Astrocyte of the spinal cord (primary cell): ENCODE measurements at regions not wholly inside any gene's neighbourhood (a gene's known extent, or its start where the extent isn't known, plus 50 kb on each side); places are given as distances from the start of the nearest gene placed in this dataset.
A peak's percentile ranks its signal among the peaks of the same experiment; 100 is the strongest.

Experiments
- DNase-seq: peaks from one replicate; pipeline ENCODE4 v3.0.0; 2011; ENCODE audit warnings: low read depth, low spot score
- H3K4me3 ChIP-seq: 2 replicates; pipeline ENCODE4 v1.5.1; 2011; ENCODE audit warnings: low read depth, mild to moderate bottlenecking, low read length, moderate library complexity
- in situ Hi-C: cut with HindIII; loops from 2 replicates; pipeline ENCODE4 v1.10.0; 2017; ENCODE audit warnings: low sequenced_read_pairs
- TF ChIP-seq, protein P1 (sequence below): IDR thresholded peaks from 2 replicates; pipeline ENCODE4 v1.5.1; 2012; ENCODE audit warnings: low read depth, mild to moderate bottlenecking, low read length, inconsistent platforms

DNA sequence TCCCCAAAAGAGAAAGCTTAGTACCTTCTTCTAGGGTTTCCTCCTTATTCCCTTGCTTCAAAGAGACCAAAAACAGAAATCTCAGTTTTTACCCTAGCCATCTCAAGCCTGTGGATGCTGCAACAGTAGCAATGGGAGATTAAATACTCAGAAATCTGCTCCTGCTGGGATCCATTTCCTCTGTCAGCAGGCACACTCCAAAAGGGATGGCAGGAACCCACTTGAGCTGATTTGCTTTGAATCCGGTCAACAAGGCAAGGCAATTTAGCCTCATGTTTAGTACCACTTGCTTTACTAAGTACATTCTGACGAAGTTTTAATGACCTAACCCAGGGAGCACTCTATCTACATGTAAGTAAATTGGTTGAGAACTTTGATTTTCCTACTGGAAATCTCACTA lies 590.0 kb upstream of the ADAMTS9 start:
- no peak for DNase-seq
- in situ Hi-C loops = no loop called here
- no peak overlapping the region for H3K4me3 ChIP-seq
- TF ChIP-seq, protein P1, sequence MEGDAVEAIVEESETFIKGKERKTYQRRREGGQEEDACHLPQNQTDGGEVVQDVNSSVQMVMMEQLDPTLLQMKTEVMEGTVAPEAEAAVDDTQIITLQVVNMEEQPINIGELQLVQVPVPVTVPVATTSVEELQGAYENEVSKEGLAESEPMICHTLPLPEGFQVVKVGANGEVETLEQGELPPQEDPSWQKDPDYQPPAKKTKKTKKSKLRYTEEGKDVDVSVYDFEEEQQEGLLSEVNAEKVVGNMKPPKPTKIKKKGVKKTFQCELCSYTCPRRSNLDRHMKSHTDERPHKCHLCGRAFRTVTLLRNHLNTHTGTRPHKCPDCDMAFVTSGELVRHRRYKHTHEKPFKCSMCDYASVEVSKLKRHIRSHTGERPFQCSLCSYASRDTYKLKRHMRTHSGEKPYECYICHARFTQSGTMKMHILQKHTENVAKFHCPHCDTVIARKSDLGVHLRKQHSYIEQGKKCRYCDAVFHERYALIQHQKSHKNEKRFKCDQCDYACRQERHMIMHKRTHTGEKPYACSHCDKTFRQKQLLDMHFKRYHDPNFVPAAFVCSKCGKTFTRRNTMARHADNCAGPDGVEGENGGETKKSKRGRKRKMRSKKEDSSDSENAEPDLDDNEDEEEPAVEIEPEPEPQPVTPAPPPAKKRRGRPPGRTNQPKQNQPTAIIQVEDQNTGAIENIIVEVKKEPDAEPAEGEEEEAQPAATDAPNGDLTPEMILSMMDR = no peak

- in situ Hi-C loops = no loop called here
- no peak overlapping the region for H3K4me3 ChIP-seq
- DNase-seq = no peak
- TF ChIP-seq, protein P1 = no peak
Observed at GRCh38 chr3:65276551-65276950, 588.8 kb upstream of the ADAMTS9 start.

DNA sequence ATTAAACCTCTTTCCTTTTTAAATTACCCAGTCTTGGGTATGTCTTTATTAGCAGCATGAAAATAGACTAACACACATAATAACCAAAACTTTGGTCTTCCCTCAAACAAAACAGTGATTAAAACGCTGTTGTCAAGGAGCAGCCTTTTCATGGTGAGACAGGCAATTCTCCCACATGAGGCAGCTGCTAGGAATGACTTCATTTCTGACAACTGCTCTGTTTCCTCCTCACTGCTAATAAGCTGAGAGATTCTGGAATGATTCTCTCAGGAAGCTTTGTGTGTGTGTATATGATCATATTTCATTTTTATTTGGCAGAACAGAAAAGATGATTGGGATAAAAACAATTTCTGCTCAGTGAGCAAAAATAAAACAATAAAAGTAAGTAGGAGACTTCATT lies 580.6 kb upstream of the ADAMTS9 start:
- TF ChIP-seq, protein P1 = no peak
- no peak overlapping the region for H3K4me3 ChIP-seq
- DNase-seq = no peak
- in situ Hi-C loops = no loop called here

DNA sequence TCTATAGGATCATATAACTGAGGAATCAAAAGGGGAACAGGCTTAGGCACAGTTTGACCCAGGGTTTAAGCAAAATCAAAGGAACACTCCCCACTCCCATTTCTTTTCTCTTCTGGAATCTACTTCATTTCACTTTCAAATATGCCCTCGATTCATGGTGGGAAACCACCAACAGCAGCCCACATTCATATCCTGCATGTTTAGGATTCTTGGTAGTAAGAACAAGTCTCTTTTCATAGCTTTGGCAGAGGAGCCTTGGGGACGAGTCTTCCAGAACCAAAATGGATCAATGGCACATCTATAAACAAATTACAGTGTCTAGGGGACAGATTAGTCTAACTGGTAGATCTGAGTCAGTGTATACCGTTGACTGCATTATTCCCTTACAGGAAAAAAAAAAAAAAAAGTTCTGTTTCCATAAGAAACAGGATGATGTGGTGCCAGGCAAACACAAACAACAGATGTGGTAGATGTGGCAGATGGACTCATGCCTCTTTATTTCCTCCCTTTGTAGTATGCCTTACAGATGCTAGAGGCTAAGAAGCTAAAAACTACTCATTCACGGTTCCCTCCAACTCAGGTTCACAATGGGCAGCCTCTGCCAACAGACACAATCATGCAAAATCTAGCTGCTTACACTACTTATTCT lies 578.3 kb upstream of the ADAMTS9 start:
- no peak overlapping the region for H3K4me3 ChIP-seq
- in situ Hi-C loops = no loop called here
- DNase-seq = peak; percentile 27

GRCh38 chr3:65265511-65265910 lies 577.7 kb upstream of the ADAMTS9 start:
- TF ChIP-seq, protein P1 = no peak
- no peak for DNase-seq
- in situ Hi-C loops = no loop called here
- no peak overlapping the region for H3K4me3 ChIP-seq

More for the DNA sequence above, 578.3 kb upstream of the ADAMTS9 start:
- TF ChIP-seq, protein P1 = no peak

DNA sequence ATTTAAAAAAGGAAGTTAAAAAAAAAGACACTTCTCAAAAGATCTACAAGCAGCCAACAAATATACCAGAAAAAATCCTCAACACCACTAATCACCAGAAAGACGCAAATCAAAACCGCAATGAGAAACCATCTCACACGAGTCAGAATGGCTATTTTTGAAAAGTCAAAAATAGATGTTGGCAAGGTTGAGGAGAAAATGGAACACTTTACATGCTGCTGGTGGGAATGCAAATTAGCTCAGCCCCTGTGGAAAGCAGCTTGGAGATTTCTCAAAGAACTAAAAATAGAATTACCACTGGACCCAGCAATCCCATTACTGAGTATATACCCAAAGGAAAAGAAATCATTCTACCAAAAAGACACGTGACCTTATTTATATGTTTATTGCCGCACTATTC lies 574.7 kb upstream of the ADAMTS9 start:
- in situ Hi-C loops = no loop called here
- no peak for DNase-seq
- TF ChIP-seq, protein P1 = no peak
- no peak overlapping the region for H3K4me3 ChIP-seq
